ENCODE measurements at regions not wholly inside any gene's neighbourhood (a gene's known extent, or its start where the extent isn't known, plus 50 kb on each side); places are given as distances from the start of the nearest gene placed in this dataset.

DNA sequence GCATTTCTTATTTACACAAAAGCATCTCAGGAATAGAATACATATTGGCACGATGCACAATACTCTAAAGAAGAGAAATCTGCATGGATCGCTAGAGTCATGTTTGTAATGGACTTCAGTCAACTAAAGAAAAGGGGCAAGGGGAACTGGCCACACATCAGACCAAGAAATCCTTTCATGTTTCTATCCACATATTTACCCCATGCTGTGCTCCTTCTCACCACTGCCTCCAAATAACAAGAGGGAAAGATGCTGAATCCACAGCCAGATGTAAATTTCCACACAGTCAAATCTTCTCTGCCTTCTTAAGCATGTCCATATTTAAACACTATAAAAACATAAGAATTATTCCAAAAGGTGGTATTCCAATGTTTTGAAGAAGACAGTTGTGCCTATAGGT, 67.6 kb downstream of the COX18 start:
- no peak for DNase-seq (ENCODE audit: low read depth in 4 of 4, low spot score in 2 of 4)

DNA sequence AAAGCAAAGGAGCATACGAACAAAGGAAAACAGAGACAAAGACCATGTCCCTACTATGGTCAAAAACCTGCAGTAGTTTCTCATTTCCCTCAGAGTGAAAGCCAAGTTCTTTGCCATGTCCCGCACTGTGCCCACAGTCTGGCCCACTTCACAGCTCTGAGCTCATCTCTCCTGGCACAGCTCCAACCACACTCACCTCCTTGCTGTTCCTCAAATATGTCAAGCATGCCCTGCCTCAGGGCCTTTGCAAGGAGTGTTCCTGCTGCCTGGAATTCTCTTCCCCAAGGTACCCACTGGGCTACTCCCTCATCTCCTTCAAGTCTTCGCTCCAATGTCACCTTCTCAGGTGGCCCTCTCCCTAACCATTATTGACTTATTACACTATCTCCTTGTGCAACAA, 72.1 kb downstream of the COX18 start:
- DNase-seq (ENCODE audit: low read depth in 4 of 4, low spot score in 2 of 4), result no peak

DNA sequence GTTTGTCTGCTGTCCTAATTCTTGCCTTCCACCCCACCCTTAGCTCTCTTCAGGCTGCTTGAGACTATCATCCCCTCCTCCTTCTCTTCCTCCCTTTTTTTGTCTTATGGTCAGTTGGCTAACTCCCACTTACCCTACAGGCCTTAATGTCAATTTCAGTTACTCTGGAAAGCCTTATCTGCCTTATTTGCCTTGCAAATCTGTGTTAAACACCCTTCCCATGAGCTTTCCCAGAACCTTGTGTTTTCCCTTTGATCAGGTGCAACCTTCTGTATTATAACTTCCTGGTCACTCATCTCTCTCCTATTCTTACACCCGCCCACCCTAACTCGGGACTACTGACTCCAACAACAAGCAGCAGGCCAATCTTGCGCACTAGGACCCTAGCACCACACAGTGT, 74.8 kb downstream of the COX18 start:
- DNase-seq (ENCODE audit: low read depth in 4 of 4, low spot score in 2 of 4), result no peak

DNA sequence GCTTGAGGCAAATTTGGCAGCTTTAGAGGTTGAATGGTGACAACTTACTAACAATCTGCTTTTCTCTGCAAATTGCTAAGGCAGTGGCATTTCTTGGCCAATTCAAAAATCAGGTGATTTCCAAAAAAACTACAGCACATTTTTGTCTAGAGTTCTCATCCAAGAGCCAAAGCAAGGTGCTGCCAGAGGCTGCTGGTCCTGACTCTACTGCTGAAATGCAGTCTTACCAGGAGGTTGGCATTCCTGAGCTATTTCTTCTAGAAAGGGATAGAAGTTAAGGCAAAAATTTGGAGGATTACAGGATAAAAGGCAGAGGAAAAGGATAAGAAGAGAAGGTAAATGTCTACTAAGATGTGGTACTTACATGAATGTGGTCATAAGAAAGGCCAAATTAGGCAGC, 75.6 kb downstream of the COX18 start:
- no peak for DNase-seq (ENCODE audit: low read depth in 4 of 4, low spot score in 2 of 4)

DNA sequence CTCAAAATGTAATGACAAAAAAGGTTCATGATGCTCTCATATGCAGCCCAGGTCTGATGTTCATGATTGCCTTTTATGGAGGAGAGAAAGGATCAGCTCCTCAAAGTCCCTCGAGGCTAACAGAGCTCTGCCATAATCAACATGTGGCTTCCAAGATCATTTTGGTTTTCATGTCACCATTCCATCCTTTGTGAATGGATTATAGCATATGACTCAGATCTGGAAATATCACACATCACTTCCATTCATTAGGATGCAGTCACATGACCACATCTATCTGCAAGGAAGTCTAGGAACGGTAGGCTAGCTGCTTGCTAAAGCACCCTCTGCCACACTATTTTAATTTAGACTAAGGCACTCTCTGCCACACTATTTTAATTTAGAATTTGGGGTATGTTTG, 77.6 kb downstream of the COX18 start:
- no peak for DNase-seq (ENCODE audit: low read depth in 4 of 4, low spot score in 2 of 4)

DNA sequence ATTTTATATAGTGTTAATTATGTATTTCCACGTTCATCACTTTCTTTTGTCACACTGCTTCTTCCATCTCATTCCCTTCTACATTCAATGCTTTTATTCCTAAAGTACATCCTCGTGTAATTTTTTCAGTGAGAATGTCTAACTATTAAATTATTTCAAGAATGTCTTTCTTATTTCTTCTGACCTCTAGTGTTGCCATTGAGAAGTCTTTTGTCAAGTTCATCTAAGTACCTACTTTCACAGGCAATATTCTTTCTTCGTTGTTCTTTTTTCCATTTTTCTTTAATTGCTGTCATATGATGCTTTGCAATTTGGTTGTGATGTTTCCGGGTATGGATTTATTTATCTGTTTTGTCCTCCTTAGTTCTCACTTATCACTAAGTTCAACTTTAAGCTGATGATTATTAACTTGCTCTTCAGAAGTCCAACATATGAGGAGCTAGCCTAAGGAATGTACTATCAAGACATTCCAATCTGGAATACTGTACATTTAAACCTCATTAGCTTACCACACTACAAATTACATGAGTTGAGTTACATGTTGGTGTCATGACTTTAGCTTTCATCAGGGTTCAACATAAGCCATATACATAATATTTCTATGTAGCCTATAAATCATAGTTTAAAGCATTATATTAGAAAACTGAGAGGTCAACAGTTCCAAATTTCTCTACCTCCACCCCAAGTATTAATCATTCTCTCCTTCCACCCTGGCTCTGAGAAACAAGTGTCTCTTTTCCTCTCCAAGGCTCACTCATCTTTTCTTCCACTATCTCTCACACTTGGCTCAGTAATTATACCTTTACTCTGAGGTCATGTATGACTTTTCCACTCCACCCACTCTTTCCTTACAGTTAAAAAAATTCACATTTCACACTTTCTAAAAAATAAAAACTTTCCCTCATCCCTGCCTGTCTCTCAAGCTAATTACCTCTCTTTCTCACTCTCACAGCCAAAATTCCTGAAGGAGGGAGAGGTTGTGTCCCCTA, 81.5 kb downstream of the COX18 start:
- DNase-seq (ENCODE audit: low read depth in 4 of 4, low spot score in 2 of 4), result no peak

DNA sequence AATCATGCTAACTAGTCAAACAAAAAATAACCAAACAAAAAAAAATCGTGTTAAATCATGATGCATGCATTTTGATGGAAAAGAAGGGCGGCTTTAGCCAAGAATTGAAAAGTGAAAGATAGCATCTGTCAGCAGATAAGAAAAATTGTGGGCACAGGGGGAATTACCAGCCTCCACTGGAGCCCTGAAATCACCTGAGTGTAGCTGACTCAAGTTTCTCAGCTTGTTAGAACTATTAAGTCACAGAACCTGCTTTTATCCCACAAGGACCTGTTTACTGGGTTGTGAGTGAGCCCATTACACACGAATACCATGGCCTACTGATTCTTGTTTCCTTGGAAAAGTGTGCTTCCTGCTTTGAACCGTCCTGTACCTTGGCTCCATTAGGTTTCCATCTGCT, 85.2 kb downstream of the COX18 start:
- DNase-seq (ENCODE audit: low read depth in 4 of 4, low spot score in 2 of 4), result no peak

DNA sequence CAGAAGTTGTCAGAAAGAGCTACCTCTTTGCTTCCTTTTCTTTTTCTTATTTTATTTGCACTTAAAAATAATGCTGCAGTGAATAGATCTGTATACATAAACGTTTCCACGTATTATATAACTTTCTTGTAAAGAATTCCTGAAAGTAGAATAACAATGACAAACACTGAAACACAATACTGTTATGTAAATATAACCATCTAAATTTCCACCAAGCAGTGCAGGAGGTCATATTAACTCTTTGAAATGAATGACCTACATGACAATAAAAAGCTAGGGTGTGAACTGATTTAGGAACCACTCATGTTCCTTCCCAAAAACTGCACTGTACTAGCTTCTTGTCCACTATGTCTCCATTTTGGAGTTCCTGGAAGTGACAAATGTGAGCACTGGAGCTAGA, 85.8 kb downstream of the COX18 start:
- DNase-seq (ENCODE audit: low read depth in 4 of 4, low spot score in 2 of 4), result no peak

DNA sequence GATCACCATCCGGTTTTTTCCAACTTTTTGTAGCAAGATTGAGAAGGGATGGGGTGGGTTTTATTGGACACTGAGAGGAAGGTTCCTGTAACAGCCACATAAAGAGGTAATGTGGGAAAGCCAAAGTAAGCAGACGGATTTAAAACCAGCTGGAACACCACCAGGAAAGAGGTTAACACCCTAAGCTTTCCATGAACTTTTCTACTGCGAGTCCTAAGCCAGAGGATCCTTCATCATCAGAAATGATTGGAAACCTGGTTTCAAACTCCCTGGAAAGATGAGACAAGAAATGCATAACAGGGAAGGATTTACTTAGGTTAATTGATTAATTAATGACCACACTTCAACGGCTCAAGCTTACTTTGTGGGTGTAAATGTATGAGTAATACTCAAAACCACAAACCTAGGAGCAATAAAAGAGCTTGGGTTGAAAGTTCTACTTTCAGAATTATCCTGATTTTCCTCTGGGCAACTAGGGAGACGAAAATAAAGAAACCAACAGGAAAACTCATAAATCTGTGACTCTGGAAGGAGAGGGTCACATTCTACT, 91.5 kb downstream of the COX18 start:
- no peak for DNase-seq (ENCODE audit: low read depth in 4 of 4, low spot score in 2 of 4)

DNA sequence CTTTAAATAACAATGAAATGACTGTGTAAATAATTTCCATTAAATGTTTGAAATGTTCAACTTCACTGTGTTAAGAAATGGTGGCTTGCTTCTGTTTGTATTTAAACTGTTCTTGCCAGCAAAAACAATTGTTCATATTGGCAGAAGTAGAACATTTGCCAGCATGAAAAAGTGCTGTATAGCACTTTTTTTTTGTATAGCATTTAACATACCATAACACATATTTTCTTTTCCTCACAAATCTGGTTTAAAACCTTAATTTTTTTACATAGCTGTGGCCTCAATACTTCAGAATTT, 94.1 kb downstream of the COX18 start:
- DNase-seq (ENCODE audit: low read depth in 4 of 4, low spot score in 2 of 4), result no peak

DNA sequence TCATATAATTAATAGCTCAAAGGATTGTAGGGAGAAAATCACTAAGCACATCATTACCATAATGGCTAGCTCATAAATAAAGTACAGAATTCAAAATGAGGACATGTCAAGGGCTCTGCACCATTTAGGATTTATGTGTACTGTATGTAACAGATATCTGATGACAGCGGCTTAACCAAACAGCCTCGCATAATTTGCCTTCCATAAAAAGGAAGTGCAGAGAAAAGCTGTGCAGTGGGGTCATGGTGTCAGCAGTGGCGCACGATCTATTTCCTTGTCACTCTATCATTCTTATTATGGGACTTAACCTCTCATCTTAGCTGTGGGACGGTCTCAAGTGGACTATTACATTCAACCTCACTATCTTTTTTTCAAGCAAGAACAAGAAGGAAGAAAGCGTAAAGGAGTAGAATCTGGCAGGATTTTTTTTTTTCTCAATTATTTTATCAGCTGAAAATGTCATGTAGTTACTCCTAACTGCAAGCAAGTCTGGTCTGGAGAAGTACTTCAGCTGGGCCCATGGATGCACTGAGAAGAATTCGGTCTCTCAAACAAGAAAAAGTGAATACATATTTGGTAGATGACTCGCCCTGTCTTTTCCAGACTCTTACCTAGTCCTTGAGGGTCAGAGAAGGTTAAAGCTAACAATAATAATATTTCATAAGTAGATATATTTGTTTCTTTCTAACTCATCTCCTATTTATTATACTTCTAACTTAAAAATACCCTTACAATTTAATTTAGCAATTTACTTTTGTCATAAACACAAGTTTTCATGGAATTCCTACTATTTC, 94.6 kb downstream of the COX18 start:
- DNase-seq (ENCODE audit: low read depth in 4 of 4, low spot score in 2 of 4), result no peak

DNA sequence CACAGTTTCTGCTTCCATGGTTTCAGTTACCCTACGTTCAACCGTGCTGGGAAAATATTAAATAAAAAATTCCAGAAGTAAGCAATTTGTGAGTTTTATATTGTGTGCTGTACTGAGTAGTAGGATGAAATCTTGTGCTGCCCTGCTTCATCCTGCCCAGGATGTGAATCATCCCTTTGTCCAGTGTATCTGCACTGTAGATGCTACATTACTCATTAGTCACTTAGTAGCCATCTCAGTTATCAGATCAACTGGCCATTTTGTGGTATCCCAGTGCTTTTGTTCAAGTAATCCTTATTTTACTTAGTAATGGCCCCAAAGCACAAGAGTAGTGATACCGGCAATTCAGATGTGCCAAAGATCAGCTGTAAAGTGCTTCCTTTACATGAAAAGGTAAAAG, 97.9 kb downstream of the COX18 start:
- DNase-seq (ENCODE audit: low read depth in 4 of 4, low spot score in 2 of 4), result no peak

DNA sequence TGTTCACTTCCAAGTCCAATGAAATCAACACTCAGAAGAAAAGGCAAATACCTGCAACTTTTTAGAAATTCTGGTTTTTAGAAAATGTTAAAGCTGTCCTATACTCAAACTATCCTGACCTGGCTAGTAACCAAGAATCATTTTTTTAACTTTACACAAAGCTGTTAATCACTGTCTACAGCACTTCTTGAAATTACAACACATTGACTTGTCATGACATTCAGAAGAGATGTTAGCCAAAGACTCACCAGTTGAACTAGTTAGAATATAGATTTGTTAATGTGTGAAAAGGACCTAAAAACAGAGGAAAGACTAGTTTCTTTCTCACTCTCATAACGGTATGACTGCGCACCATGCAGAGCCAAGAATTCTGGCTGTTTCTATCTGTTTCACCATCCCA, 98.8 kb downstream of the COX18 start:
- no peak for DNase-seq (ENCODE audit: low read depth in 4 of 4, low spot score in 2 of 4)

DNA sequence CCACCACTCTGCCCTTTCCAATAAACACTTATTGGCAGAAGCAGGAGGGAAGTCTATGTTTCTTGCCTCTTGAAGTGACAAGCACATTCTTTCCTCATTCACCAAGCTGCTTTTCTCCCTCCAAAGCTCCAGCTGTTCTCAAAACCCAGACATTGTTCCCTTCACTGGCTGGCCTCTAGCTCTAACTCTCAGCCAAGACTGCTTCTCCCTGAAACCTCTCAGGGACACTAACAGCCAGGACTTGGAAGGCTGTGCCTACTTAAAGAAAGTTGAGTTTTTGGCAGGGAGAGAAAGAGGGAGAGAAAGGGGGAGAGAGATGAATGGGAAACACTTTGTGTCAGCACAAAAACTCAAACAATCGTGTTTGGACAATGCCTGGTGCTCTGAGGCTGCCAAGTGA, 99.5 kb downstream of the COX18 start:
- no peak for DNase-seq (ENCODE audit: low read depth in 4 of 4, low spot score in 2 of 4)

DNA sequence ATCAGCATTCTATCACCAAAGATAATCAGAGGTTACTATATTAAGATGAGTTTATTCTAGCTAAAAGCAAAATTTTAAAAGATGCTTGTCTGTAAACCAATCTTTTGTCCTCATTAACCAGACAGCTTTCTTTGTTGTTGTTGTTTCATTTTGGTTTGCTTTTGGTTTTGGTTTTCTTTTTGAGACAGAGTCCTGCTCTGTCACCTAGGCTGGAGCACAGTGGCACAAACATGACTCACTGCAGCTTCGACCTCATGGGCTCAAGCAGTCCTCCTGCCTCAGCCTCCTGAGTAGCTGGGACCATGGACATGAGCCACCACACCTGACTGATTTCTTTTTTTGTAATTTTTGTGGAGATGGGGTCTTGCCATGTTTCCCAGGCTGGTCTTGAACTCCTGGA, 102.9 kb downstream of the COX18 start:
- DNase-seq (ENCODE audit: low read depth in 4 of 4, low spot score in 2 of 4), result no peak

DNA sequence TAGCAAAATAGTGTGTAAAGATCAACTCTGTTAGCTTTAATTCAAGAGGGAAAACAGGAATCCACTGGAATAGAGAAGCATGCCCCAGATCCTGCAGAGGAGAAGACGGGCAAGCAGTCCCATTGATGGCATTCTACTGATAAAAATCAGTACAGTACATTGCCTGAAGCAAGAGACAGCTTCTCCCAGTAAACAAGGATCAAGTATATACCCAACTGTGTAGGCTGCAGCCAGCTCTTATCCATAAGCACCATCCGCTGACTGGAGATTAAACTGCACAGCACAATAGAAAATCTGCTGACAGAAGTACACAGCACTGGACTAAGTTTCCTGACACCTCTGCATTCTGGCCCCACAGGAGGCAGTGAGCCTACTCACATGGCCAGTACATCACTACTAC, 110.1 kb downstream of the COX18 start:
- no peak for DNase-seq (ENCODE audit: low read depth in 4 of 4, low spot score in 2 of 4)

DNA sequence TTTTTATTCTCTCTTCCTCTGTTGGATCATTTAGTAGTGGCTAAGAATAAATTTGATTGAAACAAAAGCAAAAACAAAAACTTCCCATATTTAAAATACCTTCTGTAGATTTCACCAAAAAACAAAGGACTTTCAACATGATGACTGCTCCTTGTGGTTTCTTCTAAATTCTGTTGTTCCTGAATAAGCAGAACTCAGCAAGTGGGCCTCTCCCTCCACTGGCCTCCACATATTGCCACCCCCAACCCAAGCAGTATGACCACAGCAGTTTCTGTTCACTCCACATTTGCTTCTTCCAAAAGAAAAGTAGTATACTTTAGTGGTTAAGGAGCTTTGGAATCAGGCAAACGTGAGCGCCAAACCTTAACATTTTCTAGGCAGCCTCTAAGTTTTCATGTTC, 114.7 kb downstream of the COX18 start:
- DNase-seq (ENCODE audit: low read depth in 4 of 4, low spot score in 2 of 4), result no peak

DNA sequence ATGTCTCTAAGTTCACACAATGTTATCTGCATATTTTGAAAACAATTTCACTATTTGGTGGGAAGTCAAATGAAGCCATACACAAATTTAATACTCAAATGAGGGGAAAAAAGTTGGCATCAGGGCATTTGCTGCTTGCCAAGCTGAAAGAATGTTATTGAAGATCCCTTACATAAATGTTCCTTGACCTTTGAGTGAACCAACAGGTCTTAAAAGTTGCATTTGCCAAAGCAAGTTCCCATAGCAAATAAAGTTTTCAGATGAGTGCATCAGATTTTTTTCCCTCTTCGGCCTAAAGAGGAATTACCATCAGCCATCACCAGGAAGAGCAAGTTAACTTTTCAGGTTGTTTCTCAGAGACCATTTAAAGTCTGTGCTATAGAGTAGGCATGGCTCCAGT, 115.9 kb downstream of the COX18 start:
- DNase-seq (ENCODE audit: low read depth in 4 of 4, low spot score in 2 of 4), result no peak

DNA sequence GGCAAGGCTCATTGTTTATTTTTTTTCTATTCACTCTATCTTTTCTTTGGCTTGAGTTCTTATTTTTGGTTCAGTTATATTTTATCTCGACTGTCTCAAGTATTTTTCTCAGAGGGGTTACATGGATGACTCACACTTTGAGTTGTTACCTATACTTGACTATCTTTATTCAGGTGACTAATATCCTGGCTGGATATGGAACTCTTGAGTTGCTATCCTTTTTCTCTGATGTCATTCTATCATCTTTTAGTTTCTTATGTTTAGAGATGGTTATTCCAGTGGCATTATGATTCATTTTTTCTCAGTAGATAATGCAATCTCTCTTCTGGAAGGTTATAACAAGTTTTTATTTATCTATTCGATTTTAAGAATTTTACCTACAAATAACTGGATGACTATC, 117.9 kb downstream of the COX18 start:
- no peak for DNase-seq (ENCODE audit: low read depth in 4 of 4, low spot score in 2 of 4)

DNA sequence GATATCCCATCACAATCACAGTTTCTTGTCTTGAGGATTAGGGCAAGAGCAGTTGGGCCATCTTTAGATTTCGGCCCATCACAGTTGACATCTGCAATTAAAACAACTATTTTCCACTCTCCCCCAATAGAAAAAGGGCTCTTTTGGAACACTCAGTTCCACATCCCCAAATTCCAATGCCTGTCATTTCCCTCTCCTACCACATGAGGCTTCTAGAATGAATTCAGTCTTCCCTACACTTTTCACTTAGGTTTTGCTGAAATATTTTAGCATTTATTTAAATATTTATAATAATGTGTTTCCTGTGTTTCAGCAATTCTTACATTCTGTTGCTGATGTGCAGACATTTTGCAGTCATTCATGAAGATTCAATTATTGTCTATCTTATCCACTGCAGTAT, 118.4 kb downstream of the COX18 start:
- no peak for DNase-seq (ENCODE audit: low read depth in 4 of 4, low spot score in 2 of 4)

DNA sequence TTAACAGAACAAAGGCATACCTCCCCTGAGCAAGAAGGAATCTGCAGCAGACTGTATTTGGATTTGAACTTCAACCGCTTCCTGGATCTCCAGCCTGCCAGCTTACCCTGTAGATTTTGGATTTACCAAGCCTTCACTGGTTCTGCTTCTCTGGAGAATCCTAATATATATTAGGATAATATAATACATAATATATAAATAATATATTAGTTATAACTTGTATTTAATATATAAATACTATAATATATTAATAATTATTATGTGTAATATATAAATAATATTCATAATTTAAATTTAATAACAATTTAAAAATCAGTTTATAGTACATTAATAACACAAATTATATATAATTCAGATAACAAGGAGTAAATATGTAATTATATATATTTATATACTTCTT, 121.4 kb downstream of the COX18 start:
- no peak for DNase-seq (ENCODE audit: low read depth in 4 of 4, low spot score in 2 of 4)

Measured in left renal cortex interstitium (tissue), 4 donors.